NCI-H2081 (cell line): ENCODE measurements at regions not wholly inside any gene's neighbourhood (a gene's known extent, or its start where the extent isn't known, plus 50 kb on each side); places are given as distances from the start of the nearest gene placed in this dataset.

Experiments used
- DNase-seq, 2 experiments: peaks; one replicate each; lab custom pipeline; 2025; lab: John Stamatoyannopoulos, UW

GRCh38 chr16:86018071-86018470 is 119.1 kb downstream of the IRF8 start:
- DNase-seq, result no peak

DNA sequence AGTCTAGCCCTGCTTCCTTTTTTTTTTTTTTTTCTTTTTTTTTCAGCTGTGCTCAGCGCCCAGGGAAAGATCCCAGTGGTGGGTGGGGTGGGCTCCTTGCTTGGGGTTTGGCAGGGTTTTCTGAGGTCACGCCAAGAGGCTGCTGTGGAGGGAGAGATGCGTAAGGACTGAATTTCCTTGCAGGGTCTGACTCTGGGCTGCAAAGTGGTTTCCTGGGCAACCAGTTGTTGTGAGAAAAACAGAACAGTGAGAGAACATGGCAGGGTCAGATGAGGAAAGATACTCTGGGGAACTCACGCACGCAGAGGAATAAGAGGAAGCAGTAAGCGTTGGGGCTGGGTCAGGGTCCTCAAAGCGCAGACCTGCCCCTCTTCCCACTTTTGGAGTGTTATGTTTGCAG is 119.5 kb downstream of the IRF8 start:
- no peak for DNase-seq

- no peak for DNase-seq
Observed at GRCh38 chr16:86018941-86019340, 120.0 kb downstream of the IRF8 start.

DNA sequence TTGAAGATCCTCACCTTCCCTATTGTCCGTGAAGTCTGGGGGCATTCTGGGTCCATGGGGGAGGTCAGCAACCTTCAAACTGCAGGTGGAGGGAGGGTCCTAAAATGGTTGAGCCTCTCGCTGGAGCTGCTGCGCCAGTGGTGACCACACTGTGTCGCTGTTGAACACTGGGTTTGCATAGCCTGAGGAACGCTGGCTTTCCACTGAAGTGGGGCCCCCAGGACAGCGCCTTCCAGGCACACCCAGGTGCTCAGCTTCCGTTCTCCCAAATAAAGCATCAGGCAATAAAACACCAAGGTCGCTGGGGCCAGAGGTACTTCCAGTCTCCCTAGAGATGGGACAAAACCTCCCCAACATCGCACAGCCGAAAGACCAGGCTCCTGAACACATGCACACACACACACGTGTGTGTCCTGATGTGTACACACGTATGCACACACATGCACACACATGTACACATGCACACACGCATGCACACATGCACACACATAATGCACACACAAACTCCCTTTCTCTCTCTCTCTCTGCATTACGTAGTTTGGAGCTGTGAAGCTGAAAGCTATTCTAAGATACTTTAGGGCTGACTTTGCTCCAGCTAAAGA is 120.6 kb downstream of the IRF8 start:
- no peak for DNase-seq

DNA sequence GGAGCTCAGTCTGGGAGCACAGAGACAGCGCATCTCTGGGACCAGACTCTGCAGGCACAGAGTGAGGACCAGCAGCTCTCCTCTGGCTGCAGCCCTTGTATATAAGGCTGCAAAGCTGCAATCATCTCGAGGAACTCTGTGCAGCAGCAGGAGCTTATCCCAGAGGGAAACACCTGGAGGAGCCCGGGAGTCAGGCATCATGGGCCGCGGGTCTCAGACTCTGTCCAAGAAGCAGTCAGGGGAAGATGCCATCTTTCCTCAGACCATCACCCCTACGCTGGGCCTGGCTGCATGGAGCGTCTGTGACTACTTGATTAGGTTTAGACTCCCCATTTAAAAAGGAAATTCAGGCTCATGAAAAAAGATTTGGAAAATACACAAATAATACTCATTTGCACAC is 122.0 kb downstream of the IRF8 start:
- no peak for DNase-seq

DNA sequence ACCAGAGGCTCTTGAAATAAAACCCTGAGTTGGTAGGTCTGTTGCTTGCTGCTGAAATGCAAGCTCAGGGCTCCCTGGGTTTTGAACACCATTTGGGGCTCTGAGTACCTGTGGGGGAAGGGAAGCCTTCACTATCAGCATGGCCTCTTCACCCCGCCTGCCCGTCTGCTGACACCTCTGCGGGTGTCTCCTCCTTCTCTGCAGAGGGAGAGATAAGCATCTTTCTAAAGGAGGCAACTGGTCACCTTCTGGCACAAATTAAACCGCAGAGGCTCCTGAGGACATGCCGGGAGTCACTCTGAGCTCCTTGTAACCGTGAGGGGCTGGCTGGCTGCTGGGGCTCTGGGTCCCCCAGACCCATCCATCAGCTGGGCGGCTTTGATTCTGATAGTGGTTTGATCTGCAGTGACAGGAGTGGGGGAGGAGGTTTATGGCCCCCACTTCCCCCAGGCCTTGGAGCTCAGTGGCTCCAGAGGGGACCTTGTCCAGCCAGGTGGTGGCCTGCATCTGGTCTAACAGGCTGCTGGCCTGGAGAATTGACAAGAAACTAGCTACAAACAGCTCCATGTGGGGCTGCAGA is 123.5 kb downstream of the IRF8 start:
- no peak for DNase-seq

DNA sequence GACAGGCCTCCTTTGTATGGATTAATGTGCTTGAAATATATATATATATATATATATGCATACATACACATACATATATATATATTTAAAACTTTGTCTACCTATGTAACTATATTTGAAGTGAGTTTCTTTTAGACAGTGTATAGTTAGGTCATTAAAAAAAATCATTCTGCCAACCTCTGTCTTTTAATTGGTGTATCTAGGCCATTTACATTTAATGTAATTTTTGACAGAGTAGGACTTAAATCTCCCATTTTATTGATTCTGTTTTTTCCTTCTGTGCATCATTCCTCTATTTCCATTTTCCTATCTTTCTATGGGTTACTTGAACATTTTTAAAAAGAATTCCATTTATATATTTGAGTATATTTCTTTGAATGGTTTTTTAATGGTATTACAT is 125.2 kb downstream of the IRF8 start:
- no peak for DNase-seq

DNA sequence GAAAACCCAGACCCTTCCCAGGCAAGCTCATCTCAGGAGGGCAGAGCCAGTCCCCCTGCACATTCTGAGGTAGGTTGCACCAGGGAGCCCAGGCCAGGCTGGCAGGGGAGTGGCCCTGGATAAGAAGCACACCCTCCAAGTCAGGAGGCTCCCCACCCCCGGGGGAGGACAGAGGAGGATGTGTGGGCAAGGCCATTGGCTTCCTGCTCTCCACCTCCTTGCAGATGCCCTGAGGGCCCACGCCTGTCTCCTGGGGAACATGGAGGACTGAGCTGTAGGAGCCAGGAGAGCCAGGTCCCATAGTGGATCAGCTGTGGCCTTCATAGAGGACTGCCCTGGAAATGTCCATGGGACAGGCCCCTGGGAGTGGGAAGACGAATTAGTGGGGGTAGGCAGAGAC is 126.7 kb downstream of the IRF8 start:
- DNase-seq, result no peak

- DNase-seq, result no peak
Observed at GRCh38 chr16:86026171-86026910, 127.4 kb downstream of the IRF8 start.

DNA sequence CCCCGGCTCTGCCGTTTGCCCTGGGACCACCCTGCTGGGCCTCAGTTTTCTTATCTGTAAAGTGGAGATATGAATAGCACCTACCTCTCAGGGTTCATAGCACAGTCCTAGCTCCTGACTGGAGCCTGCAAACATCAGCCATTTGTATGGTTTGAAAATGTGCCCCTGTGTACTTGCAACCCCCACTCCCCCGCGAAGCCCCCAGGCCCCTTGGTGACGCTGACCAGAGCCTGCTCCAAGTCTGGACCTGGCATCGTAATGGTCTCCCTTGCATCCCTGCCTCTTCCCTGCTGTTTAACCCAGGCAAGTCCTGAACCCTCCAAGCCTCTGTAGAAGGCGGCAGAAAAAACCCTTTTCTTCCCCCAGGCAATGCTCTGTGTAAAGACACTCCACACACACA is 128.0 kb downstream of the IRF8 start:
- no peak for DNase-seq

DNA sequence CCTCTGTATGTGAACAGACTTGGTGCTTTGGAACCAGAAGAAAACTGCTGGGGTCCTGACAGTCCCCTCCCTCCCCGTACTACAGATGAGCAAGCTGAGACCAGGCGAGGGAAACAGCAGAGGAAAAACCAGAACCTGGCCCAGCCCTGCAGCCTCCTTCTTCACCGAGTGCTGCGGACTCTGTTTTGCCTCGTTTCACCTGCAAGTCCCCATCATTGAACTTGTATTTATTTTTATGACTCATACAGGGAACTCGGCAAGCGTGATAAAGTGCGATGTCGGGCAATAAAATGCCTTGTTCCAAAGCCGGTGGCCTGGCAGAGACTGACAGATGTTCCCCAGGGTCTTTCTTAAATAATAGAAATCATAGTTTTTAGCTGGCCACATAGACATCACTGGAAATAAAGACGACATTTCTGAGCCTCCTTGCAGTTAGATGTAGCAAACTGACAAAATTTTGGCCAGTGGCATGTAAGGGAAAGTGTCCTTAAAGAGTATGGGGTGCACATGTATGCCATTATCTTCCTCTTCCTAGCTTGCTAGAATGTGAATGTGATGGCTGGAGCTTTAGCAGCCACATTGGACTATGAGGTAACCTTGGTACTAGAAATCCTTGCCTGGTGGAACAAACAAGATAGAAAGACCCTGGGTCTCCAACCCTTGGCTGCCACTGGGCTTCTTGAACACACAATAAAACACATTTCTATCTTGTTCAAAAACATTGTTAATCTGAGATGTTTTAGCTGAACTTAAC is 128.6 kb downstream of the IRF8 start:
- no peak for DNase-seq

DNA sequence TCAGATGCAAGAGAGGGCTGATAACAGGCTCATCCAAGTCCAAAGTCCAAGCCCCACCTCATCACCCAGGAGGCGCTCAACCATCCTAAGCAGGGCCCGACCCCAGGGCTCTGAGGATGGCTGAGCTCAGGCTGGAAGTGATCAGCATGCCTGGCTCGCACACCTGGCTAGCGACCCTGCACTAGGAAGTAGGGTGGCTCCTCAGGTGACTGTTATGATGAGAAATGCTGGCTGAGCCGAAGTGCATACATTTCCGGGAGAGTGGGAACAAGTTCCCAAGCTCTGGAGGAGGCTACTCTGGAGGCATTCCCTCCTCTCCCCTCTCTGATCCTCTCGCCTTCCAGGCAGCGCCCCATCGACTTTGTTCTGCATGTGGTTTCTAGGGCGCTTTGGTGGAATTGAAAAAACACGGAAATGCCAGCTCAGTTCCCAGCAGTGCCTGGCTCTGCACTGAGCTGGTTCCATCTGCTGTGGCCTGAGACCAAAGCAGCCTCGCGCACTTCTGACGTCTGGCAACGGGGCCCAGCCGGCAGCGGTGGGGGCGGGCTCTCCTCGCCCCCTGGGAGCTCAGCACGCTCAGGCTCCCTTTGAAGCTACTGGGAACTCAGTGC is 130.3 kb downstream of the IRF8 start:
- DNase-seq, result no peak

- DNase-seq, result no peak
Observed at GRCh38 chr16:86030116-86030515, 131.2 kb downstream of the IRF8 start.

- no peak for DNase-seq
Observed at GRCh38 chr16:86031141-86031678, 132.2 kb downstream of the IRF8 start.

- no peak for DNase-seq
Observed at GRCh38 chr16:86033016-86033474, 134.1 kb downstream of the IRF8 start.

DNA sequence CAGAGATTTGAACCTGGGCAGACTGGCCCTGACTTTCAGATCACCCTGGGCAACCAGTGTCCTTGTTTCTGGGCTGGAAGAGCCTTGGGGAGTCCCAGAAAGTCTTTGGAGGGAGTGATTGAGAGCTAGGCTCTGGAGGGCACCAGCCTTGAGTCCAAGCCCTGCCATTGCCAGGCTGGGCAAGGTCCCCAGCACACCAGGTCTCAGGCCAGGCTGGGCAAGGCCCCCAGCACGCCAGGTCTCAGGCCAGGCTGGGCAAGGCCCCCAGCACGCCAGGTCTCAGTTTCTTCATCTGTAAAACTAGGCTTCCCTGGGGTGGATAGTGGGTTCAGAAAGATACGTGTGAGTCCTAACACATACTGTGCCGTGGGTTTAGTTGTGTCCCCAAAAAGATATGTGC is 135.0 kb downstream of the IRF8 start:
- no peak for DNase-seq

- DNase-seq, result no peak
Observed at GRCh38 chr16:86034421-86034919, 135.5 kb downstream of the IRF8 start.

- no peak for DNase-seq
Observed at GRCh38 chr16:86035906-86036305, 136.9 kb downstream of the IRF8 start.

DNA sequence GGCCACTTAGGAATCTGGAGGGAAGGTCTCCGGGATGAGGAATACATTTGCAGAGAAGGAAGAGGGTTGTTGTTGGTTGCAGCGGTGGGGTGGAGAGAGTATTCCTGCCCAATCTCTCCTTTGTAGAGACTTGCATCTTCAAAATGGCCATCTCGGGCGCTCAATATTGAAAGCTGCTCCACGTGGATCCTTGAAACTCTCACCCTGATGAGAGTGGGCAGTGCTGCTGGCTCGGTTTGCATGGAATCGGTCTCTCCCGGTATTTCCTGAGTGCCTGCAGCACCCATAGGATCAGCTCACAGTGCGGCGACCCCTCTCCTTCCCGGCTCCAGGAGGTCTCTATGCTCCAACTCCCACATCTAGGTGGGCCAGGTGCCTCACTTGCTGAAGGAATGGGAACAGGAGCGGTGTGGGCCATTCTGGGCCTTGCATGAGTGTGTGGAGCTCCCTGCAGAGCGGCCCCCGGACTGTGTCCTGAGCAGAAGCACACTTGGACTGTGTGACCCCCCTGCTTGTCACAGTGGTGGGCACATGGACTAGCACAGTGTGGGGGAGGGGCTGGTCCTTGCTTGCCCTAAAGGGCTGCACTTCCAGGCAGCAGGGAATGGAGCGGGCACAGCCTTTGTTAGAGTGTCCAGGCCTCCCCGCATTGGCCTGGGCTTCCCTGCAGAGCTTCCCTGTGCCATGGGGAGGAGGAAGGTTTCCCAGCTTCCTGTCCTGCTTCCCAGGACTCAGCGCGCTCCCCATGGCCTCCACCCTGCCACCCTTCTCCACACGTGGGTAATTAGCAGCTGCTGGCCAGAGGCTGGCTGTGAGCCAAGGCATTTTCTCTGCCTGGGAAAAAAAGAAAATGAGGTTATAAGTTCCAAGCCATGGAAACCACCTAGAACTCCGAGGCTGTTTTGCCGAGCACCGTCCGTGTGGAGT is 139.3 kb downstream of the IRF8 start:
- DNase-seq, result no peak

GRCh38 chr16:86038926-86039310 is 140.0 kb downstream of the IRF8 start:
- DNase-seq, result no peak

DNA sequence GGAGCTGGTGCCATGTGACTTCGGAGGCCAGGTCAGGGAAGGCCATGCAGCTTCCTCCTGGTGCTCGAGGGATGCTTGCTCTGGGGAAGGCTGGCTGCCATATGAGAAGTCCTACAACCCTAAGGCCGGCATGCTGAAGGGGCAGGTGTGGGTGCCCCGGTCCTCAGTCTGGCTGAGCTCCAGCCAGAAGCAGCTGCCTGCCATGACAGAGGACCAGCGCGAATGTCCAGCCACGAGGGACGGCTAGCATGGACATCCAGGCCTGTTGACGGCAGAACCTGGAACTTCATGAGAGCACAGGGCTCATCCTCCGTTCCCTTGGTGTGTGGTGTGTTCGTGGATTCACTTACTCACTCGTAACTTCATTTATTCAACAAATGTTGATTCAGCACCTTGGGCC is 140.6 kb downstream of the IRF8 start:
- DNase-seq, result no peak
